Coronary artery (tissue), 2 donors: ENCODE measurements at regions not wholly inside any gene's neighbourhood (a gene's known extent, or its start where the extent isn't known, plus 50 kb on each side); places are given as distances from the start of the nearest gene placed in this dataset.
"Not testable (repeated sequence)": the region's sequence is repeated elsewhere in the genome, so short reads cannot be mapped to it uniquely, and the experiment has no call there.

Source experiments
- DNase-seq: peaks from one replicate; pipeline ENCODE4 v3.0.0-alpha.2; 2017; ENCODE audit warnings: low spot score
- H3K27ac ChIP-seq, 2 donors: fragments of 200-600 bp; sonication (generic); one replicate each; pipeline ENCODE4 v1.5.1; 2016 to 2019
- H3K4me3 ChIP-seq: fragments of 200-600 bp; sonication (generic); 2 replicates; pipeline ENCODE4 v1.5.1; 2016; ENCODE audit warnings: mild to moderate bottlenecking, moderate library complexity
- TF ChIP-seq, protein P1 (sequence below): fragments of 200-600 bp; sonication (generic); IDR thresholded peaks from one replicate; pipeline ENCODE4 v1.5.1; 2019; ENCODE audit warnings: antibody characterized with exemption

- no peak for DNase-seq
- H3K27ac ChIP-seq: no peak overlapping the region
- TF ChIP-seq, protein P1, sequence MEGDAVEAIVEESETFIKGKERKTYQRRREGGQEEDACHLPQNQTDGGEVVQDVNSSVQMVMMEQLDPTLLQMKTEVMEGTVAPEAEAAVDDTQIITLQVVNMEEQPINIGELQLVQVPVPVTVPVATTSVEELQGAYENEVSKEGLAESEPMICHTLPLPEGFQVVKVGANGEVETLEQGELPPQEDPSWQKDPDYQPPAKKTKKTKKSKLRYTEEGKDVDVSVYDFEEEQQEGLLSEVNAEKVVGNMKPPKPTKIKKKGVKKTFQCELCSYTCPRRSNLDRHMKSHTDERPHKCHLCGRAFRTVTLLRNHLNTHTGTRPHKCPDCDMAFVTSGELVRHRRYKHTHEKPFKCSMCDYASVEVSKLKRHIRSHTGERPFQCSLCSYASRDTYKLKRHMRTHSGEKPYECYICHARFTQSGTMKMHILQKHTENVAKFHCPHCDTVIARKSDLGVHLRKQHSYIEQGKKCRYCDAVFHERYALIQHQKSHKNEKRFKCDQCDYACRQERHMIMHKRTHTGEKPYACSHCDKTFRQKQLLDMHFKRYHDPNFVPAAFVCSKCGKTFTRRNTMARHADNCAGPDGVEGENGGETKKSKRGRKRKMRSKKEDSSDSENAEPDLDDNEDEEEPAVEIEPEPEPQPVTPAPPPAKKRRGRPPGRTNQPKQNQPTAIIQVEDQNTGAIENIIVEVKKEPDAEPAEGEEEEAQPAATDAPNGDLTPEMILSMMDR: no peak
Measured at GRCh38 chr6:74574794-74575193, 631.1 kb downstream of the COL12A1 start.

DNA sequence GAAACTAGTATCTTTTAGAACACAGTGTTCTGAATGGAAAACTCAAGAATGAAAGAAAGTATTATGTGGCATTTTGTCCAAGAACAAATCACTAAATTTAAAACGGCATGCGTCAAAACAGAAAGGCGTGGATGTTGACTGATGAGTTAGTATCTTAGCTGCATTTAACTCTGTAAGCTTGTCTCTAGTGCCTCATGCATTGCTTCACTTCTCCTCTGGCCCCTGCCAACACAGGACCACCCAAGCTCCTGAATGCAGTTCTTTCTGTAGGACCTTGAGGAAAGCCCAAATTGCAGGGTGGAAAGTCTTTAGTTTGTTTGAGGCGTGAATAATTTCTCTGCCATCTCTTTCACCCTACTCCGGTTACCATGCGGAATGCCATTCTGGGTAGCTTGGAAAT lies 632.2 kb downstream of the COL12A1 start:
- no peak for DNase-seq
- H3K27ac ChIP-seq: no peak overlapping the region
- no peak overlapping the region for H3K4me3 ChIP-seq
- TF ChIP-seq, protein P1: no peak

More at GRCh38 chr6:74574794-74575193, 631.1 kb downstream of the COL12A1 start:
- H3K4me3 ChIP-seq: no peak overlapping the region

DNA sequence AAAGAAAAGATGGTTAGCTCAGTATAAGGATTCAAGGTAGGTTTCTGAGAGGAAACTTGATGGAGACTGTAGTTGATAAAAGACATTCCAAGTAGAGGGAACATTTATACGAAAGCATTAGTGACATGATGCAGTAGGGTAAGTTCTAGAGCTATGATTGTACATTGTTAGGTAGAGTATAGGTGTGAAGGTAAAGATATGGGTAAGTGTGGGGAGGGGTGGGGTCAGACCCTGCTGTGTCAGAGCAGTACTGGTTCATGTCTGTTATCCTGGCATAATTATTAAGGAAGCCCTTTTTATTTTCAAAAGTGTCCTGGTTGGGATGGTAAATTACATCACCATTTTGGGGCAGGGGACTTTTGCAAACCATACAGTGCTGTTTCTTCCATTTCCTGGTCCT lies 635.8 kb downstream of the COL12A1 start:
- DNase-seq: no peak
- Histone ChIP-seq H3K4me3 (no peak overlapping the region), H3K27ac (no peak overlapping the region)
- TF ChIP-seq, protein P1: no peak

DNA sequence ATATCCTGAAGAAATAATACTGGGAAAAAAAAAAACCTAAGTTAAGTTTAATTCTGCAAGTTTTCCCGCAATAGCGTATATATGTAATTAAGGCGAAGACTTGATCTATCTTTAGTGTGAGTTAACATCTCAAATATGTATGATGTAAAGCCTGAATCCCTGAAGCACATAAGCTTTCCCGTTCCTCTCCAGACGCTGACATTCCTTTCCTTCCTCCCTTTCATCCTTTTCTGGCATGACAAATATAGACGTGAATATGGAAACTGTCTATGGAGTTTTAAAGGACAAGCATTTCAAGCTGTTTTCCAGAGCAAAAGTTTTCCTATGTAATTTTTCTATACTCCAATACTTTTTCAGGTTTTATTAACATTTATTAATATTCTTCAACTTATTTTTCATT lies 637.0 kb downstream of the COL12A1 start:
- no peak overlapping the region for H3K4me3 ChIP-seq
- TF ChIP-seq, protein P1: no peak
- DNase-seq: no peak
- no peak overlapping the region for H3K27ac ChIP-seq

DNA sequence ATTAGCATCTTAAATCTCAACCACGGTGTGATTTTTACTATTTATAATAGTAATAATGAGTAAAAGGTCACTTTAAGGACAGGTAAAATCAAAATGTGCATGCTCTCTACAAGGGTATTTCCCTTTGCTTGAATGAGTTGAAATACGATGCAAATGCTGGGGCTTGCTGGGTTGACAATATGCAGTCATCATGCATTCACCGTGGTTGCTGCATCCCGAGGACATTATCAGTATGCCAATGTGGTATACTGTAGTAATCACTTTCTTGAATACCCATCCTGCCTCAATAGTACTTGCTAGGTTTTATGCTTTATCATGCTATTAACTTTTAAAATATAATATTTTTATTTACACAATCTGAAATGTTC lies 637.9 kb downstream of the COL12A1 start:
- not testable (repeated sequence) for DNase-seq, H3K27ac ChIP-seq, H3K4me3 ChIP-seq

GRCh38 chr6:74567281-74567922 lies 638.5 kb downstream of the COL12A1 start:
- DNase-seq: no peak
- Histone ChIP-seq H3K4me3 (no peak overlapping the region), H3K27ac (no peak overlapping the region)
- TF ChIP-seq, protein P1: no peak

GRCh38 chr6:74557236-74557635 lies 648.6 kb downstream of the COL12A1 start:
- Histone ChIP-seq H3K4me3 (no peak overlapping the region), H3K27ac (no peak overlapping the region)
- no peak for DNase-seq
- TF ChIP-seq, protein P1: no peak
